Fibroblast of lung (primary cell): ENCODE measurements at regions not wholly inside any gene's neighbourhood (a gene's known extent, or its start where the extent isn't known, plus 50 kb on each side); places are given as distances from the start of the nearest gene placed in this dataset.

Experiments used
- EZH2 ChIP-seq: IDR thresholded peaks from 2 replicates; pipeline ENCODE4 v1.5.1; 2012; ENCODE audit warnings: low read length, control low read depth, mild to moderate bottlenecking; ENCODE audit errors: missing control alignments
- TF ChIP-seq, protein P1 (sequence below), 2 donors: IDR thresholded peaks in 1 of 2; conservative IDR thresholded peaks in 1 of 2; 1 replicate in 1 of 2; 2 replicates in 1 of 2; pipeline ENCODE4 v1.5.1; 2011 to 2012; ENCODE audit warnings: low read length in 2 of 2, control low read depth in 1 of 2, inconsistent platforms in 1 of 2, low read depth in 1 of 2, mild to moderate bottlenecking in 1 of 2

- TF ChIP-seq, protein P1, sequence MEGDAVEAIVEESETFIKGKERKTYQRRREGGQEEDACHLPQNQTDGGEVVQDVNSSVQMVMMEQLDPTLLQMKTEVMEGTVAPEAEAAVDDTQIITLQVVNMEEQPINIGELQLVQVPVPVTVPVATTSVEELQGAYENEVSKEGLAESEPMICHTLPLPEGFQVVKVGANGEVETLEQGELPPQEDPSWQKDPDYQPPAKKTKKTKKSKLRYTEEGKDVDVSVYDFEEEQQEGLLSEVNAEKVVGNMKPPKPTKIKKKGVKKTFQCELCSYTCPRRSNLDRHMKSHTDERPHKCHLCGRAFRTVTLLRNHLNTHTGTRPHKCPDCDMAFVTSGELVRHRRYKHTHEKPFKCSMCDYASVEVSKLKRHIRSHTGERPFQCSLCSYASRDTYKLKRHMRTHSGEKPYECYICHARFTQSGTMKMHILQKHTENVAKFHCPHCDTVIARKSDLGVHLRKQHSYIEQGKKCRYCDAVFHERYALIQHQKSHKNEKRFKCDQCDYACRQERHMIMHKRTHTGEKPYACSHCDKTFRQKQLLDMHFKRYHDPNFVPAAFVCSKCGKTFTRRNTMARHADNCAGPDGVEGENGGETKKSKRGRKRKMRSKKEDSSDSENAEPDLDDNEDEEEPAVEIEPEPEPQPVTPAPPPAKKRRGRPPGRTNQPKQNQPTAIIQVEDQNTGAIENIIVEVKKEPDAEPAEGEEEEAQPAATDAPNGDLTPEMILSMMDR (conservative IDR thresholded peaks at IDR 0.05 in 1 of 2, IDR thresholded peaks at IDR 0.05 in 1 of 2; ENCODE audit: low read depth in 1 of 2, low read length in 2 of 2), result no peak
- no peak for TF ChIP-seq EZH2
Measured at GRCh38 chr3:117181222-117181621, 471.6 kb downstream of the TUSC7 start.
